H1 (cell line): ENCODE measurements at regions not wholly inside any gene's neighbourhood (a gene's known extent, or its start where the extent isn't known, plus 50 kb on each side); places are given as distances from the start of the nearest gene placed in this dataset.

Experiments used
- BACH1 ChIP-seq: IDR thresholded peaks from 2 replicates; pipeline ENCODE4 v1.6.1; 2012; ENCODE audit warnings: low read length, improper control_type of control experiment
- BRCA1 ChIP-seq: IDR thresholded peaks from 2 replicates; pipeline ENCODE4 v1.6.1; 2012; ENCODE audit warnings: low read depth, low read length, improper control_type of control experiment
- CHD2 ChIP-seq: IDR thresholded peaks from 2 replicates; pipeline ENCODE4 v1.6.1; 2012; ENCODE audit warnings: low read length, improper control_type of control experiment
- CTBP2 ChIP-seq: IDR thresholded peaks from 2 replicates; pipeline ENCODE4 v1.7.0; 2011; ENCODE audit warnings: borderline replicate concordance, mild to moderate bottlenecking, moderate library complexity, mixed read lengths, low read length; ENCODE audit not compliant: insufficient read depth, insufficient read length
- TF ChIP-seq, protein P1 (sequence below): fragments of 300-600 bp; sonication (generic); IDR thresholded peaks from 2 replicates; pipeline ENCODE4 v1.7.1; 2012; ENCODE audit warnings: low read length, moderate library complexity, mild to moderate bottlenecking, inconsistent platforms; ENCODE audit not compliant: insufficient replicate concordance

- TF ChIP-seq, protein P1, sequence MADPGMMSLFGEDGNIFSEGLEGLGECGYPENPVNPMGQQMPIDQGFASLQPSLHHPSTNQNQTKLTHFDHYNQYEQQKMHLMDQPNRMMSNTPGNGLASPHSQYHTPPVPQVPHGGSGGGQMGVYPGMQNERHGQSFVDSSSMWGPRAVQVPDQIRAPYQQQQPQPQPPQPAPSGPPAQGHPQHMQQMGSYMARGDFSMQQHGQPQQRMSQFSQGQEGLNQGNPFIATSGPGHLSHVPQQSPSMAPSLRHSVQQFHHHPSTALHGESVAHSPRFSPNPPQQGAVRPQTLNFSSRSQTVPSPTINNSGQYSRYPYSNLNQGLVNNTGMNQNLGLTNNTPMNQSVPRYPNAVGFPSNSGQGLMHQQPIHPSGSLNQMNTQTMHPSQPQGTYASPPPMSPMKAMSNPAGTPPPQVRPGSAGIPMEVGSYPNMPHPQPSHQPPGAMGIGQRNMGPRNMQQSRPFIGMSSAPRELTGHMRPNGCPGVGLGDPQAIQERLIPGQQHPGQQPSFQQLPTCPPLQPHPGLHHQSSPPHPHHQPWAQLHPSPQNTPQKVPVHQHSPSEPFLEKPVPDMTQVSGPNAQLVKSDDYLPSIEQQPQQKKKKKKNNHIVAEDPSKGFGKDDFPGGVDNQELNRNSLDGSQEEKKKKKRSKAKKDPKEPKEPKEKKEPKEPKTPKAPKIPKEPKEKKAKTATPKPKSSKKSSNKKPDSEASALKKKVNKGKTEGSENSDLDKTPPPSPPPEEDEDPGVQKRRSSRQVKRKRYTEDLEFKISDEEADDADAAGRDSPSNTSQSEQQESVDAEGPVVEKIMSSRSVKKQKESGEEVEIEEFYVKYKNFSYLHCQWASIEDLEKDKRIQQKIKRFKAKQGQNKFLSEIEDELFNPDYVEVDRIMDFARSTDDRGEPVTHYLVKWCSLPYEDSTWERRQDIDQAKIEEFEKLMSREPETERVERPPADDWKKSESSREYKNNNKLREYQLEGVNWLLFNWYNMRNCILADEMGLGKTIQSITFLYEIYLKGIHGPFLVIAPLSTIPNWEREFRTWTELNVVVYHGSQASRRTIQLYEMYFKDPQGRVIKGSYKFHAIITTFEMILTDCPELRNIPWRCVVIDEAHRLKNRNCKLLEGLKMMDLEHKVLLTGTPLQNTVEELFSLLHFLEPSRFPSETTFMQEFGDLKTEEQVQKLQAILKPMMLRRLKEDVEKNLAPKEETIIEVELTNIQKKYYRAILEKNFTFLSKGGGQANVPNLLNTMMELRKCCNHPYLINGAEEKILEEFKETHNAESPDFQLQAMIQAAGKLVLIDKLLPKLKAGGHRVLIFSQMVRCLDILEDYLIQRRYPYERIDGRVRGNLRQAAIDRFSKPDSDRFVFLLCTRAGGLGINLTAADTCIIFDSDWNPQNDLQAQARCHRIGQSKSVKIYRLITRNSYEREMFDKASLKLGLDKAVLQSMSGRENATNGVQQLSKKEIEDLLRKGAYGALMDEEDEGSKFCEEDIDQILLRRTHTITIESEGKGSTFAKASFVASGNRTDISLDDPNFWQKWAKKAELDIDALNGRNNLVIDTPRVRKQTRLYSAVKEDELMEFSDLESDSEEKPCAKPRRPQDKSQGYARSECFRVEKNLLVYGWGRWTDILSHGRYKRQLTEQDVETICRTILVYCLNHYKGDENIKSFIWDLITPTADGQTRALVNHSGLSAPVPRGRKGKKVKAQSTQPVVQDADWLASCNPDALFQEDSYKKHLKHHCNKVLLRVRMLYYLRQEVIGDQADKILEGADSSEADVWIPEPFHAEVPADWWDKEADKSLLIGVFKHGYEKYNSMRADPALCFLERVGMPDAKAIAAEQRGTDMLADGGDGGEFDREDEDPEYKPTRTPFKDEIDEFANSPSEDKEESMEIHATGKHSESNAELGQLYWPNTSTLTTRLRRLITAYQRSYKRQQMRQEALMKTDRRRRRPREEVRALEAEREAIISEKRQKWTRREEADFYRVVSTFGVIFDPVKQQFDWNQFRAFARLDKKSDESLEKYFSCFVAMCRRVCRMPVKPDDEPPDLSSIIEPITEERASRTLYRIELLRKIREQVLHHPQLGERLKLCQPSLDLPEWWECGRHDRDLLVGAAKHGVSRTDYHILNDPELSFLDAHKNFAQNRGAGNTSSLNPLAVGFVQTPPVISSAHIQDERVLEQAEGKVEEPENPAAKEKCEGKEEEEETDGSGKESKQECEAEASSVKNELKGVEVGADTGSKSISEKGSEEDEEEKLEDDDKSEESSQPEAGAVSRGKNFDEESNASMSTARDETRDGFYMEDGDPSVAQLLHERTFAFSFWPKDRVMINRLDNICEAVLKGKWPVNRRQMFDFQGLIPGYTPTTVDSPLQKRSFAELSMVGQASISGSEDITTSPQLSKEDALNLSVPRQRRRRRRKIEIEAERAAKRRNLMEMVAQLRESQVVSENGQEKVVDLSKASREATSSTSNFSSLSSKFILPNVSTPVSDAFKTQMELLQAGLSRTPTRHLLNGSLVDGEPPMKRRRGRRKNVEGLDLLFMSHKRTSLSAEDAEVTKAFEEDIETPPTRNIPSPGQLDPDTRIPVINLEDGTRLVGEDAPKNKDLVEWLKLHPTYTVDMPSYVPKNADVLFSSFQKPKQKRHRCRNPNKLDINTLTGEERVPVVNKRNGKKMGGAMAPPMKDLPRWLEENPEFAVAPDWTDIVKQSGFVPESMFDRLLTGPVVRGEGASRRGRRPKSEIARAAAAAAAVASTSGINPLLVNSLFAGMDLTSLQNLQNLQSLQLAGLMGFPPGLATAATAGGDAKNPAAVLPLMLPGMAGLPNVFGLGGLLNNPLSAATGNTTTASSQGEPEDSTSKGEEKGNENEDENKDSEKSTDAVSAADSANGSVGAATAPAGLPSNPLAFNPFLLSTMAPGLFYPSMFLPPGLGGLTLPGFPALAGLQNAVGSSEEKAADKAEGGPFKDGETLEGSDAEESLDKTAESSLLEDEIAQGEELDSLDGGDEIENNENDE: no peak
- no peak for TF ChIP-seq CTBP2
- TF ChIP-seq CHD2: no peak
- no peak for TF ChIP-seq BRCA1
- TF ChIP-seq BACH1: no peak
Observed at GRCh38 chr1:213414911-213415310, 363.9 kb downstream of the RPS6KC1 start (continued).
